Heart right ventricle (tissue), 16 donors: ENCODE measurements at regions not wholly inside any gene's neighbourhood (a gene's known extent, or its start where the extent isn't known, plus 50 kb on each side); places are given as distances from the start of the nearest gene placed in this dataset.

Experiments used
- ATAC-seq, 8 donors: fragments of 200-7000 bp; cut with Tn5 transposase; one replicate each; pipeline ENCODE4 v1.9.1; 2020; ENCODE audit warnings: mild to moderate bottlenecking in 8 of 8, moderate library complexity in 8 of 8, moderate number of reproducible peaks in 1 of 8
- DNase-seq, 2 donors: peaks; one replicate each; pipeline ENCODE4 v3.0.0-alpha.2; 2020
- H3K27ac ChIP-seq, 10 donors: fragments of 200-600 bp; sonication (generic) in 2 of 10; one replicate each; pipeline versions ENCODE4 v1.5.0 to v1.8.0; 2020 to 2022; ENCODE audit warnings: mild to moderate bottlenecking in 3 of 10
- H3K27me3 ChIP-seq, 7 donors: fragments of 200-600 bp; one replicate each; pipeline ENCODE4 v1.8.0; 2021 to 2022; ENCODE audit warnings: mild to moderate bottlenecking in 2 of 7
- H3K36me3 ChIP-seq, 9 donors: fragments of 200-600 bp; sonication (generic) in 1 of 9; one replicate each; pipeline versions ENCODE4 v1.5.0 to v1.8.0; 2020 to 2022; ENCODE audit warnings: mild to moderate bottlenecking in 2 of 9
- H3K4me1 ChIP-seq, 9 donors: fragments of 200-600 bp; sonication (generic) in 1 of 9; one replicate each; pipeline versions ENCODE4 v1.5.0 to v1.8.0; 2020 to 2022; ENCODE audit warnings: mild to moderate bottlenecking in 4 of 9
- H3K4me3 ChIP-seq, 10 donors: fragments of 200-600 bp; sonication (generic) in 2 of 10; one replicate each; pipeline versions ENCODE4 v1.5.0 to v1.8.0; 2020 to 2022; ENCODE audit warnings: mild to moderate bottlenecking in 7 of 10, moderate library complexity in 2 of 10
- H3K9me3 ChIP-seq, 11 donors: fragments of 200-600 bp in 10 of 11; sonication (generic) in 2 of 11; one replicate each; pipeline versions ENCODE4 v1.5.0 to v1.8.0; 2013 to 2022; ENCODE audit warnings: mild to moderate bottlenecking in 2 of 11, control low read depth in 1 of 11, moderate library complexity in 1 of 11
- CTCF ChIP-seq, 9 donors: fragments of 200-600 bp; sonication (generic) in 2 of 9; IDR thresholded peaks; one replicate each; pipeline versions ENCODE4 v1.5.0 to v1.8.0; 2021 to 2022; ENCODE audit warnings: antibody characterized with exemption in 9 of 9, mild to moderate bottlenecking in 5 of 9, moderate library complexity in 1 of 9
- WGBS, 2 donors: extraction: QIAGEN DNeasy Blood & Tissue Kit; methylation state at CpG; one replicate each; pipeline ENCODE4 v1.1.7; 2013; ENCODE audit warnings: inconsistent platforms in 1 of 2; 5-methylcytosine and 5-hydroxymethylcytosine counted together
- intact Hi-C, 10 donors: fragments of 100-400 bp; cut with DNase I; formaldehyde crosslinking; loops; one replicate each; pipeline versions ENCODE4 v1.11.1 to v1.14.2; 2022
- donor health status: Arrhythmogenic right ventricular cardiomyopathy.
- donor health status: ischemic (EF 13 %, LVEDD 7.1; RV severe dilation, severe dysfunction).
- donor health status: healthy with polysubstance abuse.
- donor health status: DM: no; HTN: yes; CAD: no.
- donor health status: DM: no; HTN: no; CAD: no.
- donor health status: ischemic (EF 25% LVEDD 6.9; RV normal size, moderate dysfunction).
- donor health status: ischemic (EF 25% LVEDD 5.7; RV mildly dilated, moderate dysfunction).
- donor health status: healthy.
- donor health status: DM: yes; HTN: yes; CAD: no.
- donor health status: Ischemic cardiomyopathy.
- donor health status: ischemic (EF 35%, LVEDD 5.7; RV mildly dilated, moderate dysfunction).
- donor health status: nonischemic (EF 11% LVEDD 7.7; RV severe dilation, severe dysfunction).
- donor health status: DM: yes; HTN: yes; CAD: no.
- donor health status: PGD.
- donor health status: ischemic (EF 29% LVEDD 5.4; RV normal size, mild dysfunction).
- donor health status: nonischemic (EF 23%, LVEDD 6.1; RV moderate dilation, normal function).

- Histone ChIP-seq H3K4me3 (no peak overlapping the region), H3K27ac (no peak overlapping the region), H3K9me3 (no peaks in the 10 kb centered on the region), H3K4me1 (no peaks in the 10 kb centered on the region), H3K27me3 (no peaks in the 10 kb centered on the region), H3K36me3 (no peaks in the 10 kb centered on the region)
- DNase-seq (no peak), ATAC-seq (no peak)
- TF ChIP-seq CTCF (IDR thresholded peaks at IDR 0.05): no peak
- intact Hi-C loops: no loop called here
- 62 to 71% methylated on average over 1 of the region's 1 CpG for WGBS, 2 donors
These were observed 488.9 kb upstream of the CA10 start for GRCh38 chr17:52647411-52647810.

- H3K4me3 ChIP-seq: no peak overlapping the region
- intact Hi-C loops: no loop called here
These were observed 477.9 kb upstream of the CA10 start for GRCh38 chr17:52636443-52636842.

DNA sequence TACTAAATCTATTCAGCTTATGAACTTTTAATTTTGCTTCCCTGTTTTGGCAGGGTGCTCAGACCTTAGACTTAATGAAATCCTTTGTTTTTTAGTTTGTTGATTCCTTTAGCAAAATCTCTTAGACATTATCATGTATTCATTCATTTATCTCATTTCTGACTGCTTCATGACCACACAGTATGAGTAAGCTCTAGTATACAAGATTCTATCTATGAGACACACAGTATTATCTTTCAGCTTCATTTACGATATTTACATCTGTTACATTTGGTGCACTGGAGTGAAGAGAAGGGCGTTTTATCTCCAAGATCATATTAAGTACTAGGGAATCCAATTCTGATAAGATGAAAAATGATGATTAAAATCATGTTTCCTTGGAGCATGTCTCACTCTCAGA lies 448.1 kb upstream of the CA10 start:
- TF ChIP-seq CTCF (IDR thresholded peaks at IDR 0.05): no peak
- Histone ChIP-seq H3K4me1 (no peaks in the 10 kb centered on the region), H3K4me3 (no peak overlapping the region), H3K36me3 (no peaks in the 10 kb centered on the region), H3K9me3 (no peaks in the 10 kb centered on the region), H3K27ac (no peak overlapping the region), H3K27me3 (no peaks in the 10 kb centered on the region)
- DNase-seq (no peak), ATAC-seq (no peak)
- intact Hi-C loops: loop anchor here in 1 of 10 donors (10.0 kb wide), 2 partner anchors 148 to 228 kb away; no protein-coding TSS in a partner anchor
- WGBS, 2 donors: 69 to 71% methylated on average over 2 of the region's 2 CpGs

More at GRCh38 chr17:52636443-52636842, 477.9 kb upstream of the CA10 start:
- Histone ChIP-seq H3K27me3 (no peaks in the 10 kb centered on the region), H3K9me3 (peaks cover 0 to 4% (median 0%) of the 10 kb centered on the region in 11 donors), H3K4me1 (no peaks in the 10 kb centered on the region), H3K36me3 (no peaks in the 10 kb centered on the region), H3K27ac (no peak overlapping the region)
- 89% methylated on average over 2 of the region's 2 CpGs for WGBS, 2 donors
- ATAC-seq (no peak), DNase-seq (no peak)
- no peak for TF ChIP-seq CTCF (IDR thresholded peaks at IDR 0.05)

DNA sequence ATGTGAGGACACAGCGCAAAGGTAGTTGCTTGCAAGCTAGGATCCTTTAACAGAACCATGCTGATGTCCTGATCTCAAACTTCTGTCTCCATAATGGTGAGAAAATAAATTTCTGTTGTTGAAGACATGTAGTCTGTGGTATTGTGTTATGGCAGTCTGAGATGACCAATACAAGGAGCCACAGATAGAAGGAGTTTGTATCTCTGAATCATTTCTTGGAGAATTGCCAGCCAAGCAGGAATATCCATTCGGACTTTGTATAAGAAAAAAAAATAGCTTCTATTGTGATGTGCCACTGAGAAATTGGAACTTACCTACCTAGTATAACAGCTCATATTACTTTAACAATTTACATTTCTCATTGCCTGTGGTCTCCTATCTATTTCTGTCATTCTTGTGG lies 447.6 kb upstream of the CA10 start:
- Histone ChIP-seq H3K27me3 (no peaks in the 10 kb centered on the region), H3K36me3 (no peaks in the 10 kb centered on the region), H3K4me1 (no peaks in the 10 kb centered on the region), H3K9me3 (no peaks in the 10 kb centered on the region), H3K27ac (no peak overlapping the region), H3K4me3 (no peak overlapping the region)
- no peak for DNase-seq
- intact Hi-C loops: loop anchor here in 1 of 10 donors (10.0 kb wide), 2 partner anchors 149 to 229 kb away; no protein-coding TSS in a partner anchor
- WGBS, 2 donors: 46 to 47% methylated on average over 2 of the region's 2 CpGs
- TF ChIP-seq CTCF (IDR thresholded peaks at IDR 0.05): no peak
- ATAC-seq: peak in 2 of 8 donors; percentile 31 to 37
